Inflammatory macrophage (primary cell): ENCODE measurements at regions not wholly inside any gene's neighbourhood (a gene's known extent, or its start where the extent isn't known, plus 50 kb on each side); places are given as distances from the start of the nearest gene placed in this dataset.
A peak's percentile ranks its signal among the peaks of the same experiment; 100 is the strongest.

Experiments used
- DNase-seq, 2 donors: peaks; one replicate each; pipeline ENCODE4 v3.0.0-alpha.2; 2020 to 2022

- no peak for DNase-seq
Observed at GRCh38 chr2:21519821-21520220, 396.1 kb downstream of the TDRD15 start.

- DNase-seq = no peak
Observed at GRCh38 chr2:21535826-21536225, 412.1 kb downstream of the TDRD15 start.

- DNase-seq = no peak
Observed at GRCh38 chr2:21539685-21540084, 415.9 kb downstream of the TDRD15 start.

GRCh38 chr2:21543630-21544029, 419.9 kb downstream of the TDRD15 start:
- DNase-seq = no peak

GRCh38 chr2:21544392-21544791, 420.6 kb downstream of the TDRD15 start:
- no peak for DNase-seq

- DNase-seq = peak; percentile 2 to 61
Observed at GRCh38 chr2:21552981-21553380, 429.2 kb downstream of the TDRD15 start.

GRCh38 chr2:21559351-21559750, 435.6 kb downstream of the TDRD15 start:
- no peak for DNase-seq

- no peak for DNase-seq
Observed at GRCh38 chr2:21561965-21562364, 438.2 kb downstream of the TDRD15 start.

- no peak for DNase-seq
Observed at GRCh38 chr2:21567395-21567794, 443.6 kb downstream of the TDRD15 start.

DNA sequence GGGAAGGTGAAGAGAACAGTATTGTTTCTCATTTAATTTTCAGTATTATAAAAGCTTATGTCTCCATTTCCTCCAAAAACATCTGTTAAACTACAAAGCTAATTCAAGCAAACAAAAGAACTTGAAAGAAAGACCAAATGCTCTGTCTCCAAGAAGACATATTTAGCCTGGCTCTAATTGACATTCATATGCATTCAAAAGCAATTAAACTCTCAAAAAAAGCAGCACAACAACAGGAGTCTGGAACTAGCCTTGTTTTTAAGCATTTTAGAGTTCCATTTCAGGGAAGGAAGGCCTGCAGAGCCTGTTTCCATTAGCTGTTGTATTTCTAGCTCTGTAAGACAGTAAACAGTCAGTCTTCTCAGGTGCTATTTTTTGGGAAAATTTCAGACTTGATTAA, 447.9 kb downstream of the TDRD15 start:
- DNase-seq = no peak

DNA sequence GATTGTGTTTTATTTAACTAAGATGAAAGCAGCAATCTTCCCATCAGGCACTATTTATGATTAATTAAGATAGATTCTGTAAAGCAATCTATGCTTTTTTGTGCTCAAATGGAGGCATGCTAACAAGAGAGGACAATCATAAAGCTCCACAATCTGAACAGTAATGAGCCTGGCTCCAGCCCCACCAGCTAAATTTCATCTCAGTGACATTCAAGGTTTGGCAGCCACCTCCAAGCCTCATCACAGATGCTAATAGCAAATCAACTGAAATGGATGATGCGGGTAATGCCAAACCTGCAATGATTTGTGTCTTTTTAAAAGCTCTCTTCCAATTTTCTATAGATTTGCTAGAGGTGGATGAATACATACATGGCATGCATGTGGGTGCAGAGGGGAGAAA, 456.6 kb downstream of the TDRD15 start:
- no peak for DNase-seq

GRCh38 chr2:21585881-21586280, 462.1 kb downstream of the TDRD15 start:
- no peak for DNase-seq

DNA sequence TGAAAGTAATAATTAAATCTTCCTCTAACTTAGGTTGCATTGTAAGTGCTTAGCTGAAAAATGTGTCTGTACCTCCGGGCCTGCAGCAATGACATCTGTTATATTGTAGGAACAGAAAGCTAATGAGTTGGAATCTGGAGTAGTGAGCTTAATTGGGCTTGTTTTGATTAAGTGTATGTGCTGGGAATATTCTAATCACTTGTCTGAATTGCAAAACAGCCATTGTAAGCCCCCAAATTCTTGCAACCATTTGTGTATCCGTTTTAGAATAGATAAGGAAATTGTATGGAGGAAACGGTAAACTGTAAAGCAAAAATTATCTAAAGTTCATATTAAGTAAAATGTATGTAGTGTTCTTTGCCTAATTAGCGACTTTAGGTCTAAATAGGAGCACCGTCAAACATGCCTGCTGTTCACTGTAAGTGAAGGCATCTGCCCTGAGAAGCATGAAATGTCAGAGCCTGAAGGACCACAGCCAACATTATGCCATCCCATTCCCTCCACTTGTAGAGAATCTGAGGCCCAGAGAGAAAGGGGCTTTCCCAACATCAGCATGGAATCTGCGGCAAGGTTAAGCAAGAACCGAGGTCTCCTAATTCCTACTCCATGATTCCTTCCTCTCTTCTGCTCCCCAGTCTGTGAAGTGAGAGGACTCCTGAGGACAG, 466.4 kb downstream of the TDRD15 start:
- DNase-seq = no peak

GRCh38 chr2:21591926-21592325, 468.2 kb downstream of the TDRD15 start:
- DNase-seq = no peak

GRCh38 chr2:21599417-21599816, 475.6 kb downstream of the TDRD15 start:
- no peak for DNase-seq

DNA sequence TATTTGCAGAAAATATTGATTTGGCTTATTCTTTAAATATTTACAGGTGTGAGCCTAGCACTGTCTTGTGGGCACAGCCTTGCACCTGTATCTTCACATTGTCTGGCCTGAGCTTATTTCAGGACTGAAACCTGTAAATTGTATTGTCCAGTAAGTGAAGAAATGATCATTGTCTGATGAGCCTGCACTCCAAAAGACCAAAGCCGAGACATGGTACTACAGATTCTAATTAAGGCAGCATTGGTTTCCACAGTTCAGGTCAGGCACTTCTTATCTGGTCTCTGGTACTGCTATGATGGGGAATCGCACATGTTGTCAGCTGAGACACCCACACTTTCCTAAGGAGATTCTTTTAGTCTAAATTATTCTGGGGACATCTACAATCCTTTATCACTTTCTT, 479.0 kb downstream of the TDRD15 start:
- no peak for DNase-seq

DNA sequence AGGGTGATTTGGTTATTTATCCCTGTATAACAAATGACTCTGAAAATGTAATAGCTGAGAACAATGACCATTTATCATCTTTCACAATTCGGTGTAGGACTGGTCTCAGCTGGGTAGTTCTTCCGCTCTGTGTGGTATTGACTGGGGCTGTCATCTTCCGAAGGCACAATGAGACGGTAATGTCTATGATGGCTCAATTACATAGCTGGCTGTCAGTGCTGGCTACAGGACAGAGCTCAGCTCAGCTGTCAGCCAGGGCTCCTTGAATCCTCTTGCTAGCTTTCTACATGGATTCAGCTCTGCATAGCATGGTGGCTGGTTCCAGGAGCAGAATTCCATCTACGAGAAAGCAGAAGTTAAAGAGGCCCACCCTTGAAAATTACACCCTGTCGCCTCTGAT, 483.8 kb downstream of the TDRD15 start:
- no peak for DNase-seq

DNA sequence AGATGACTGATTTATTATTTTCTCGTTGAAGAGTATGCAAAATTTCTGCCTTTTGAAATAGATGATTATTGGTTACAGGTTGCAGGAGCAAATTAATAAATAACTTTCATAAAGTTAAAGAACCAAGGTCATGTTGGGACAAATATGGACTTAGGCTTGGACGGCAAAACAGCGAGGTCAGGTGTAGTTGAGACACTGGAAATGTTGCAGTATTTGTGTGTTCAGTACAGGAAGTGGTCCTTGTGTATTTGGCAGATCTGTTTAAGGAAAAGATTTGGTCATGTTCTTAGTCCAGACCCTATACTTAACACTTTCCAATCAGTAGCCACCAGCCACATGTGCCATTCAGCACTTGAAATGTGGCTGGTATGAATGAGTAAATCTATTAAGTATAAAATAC, 486.5 kb downstream of the TDRD15 start:
- DNase-seq = no peak

DNA sequence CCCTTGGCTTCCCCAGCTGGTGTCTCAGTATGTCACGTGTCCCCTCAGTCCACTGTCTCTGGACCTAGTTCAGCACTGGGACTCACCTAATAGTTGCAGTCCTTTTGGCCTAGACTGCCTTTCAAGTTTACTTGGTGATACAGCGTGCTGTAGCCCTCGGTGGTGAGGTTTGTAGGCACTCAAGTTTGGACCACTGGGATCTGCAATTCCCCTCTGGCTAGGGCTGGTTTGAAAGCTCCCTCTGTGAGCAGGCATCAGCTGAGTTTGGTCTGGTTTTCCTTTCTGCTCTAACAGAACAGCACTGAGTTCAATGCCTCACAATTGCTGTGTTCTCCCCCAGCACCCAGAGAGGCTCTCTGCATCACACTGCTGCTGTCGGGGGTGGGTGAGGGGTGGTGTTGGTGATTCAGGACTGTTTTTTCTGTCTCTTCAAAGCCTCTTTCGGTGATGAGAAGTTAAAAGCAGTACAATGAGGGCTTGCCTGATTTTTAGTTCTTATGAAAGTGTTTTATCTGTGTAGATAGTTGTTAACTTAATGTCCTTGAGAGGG, 494.2 kb downstream of the TDRD15 start:
- DNase-seq = no peak

GRCh38 chr2:21620771-21621170, 497.0 kb downstream of the TDRD15 start:
- DNase-seq = no peak

GRCh38 chr2:21627938-21628337, 504.2 kb downstream of the TDRD15 start:
- no peak for DNase-seq

DNA sequence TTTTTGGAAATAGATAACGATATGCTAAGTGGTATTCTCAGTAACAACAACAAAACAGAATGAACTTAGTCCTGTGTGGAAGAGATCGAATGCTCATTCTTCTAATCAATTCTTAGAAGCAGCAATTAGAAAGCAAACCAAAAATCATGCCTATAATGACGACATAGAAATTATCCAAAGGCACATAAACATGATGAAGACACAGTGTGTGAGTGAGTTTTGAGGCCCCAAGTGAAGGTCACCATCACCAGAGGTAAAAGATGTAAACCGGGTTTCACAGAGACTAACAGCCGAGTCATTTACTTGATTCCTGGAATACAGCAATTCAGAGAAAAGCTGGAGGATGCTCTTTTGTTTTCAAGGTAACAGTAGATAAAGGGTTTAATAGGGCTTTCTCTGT, 509.2 kb downstream of the TDRD15 start:
- no peak for DNase-seq

GRCh38 chr2:21633466-21633865, 509.7 kb downstream of the TDRD15 start:
- no peak for DNase-seq

DNA sequence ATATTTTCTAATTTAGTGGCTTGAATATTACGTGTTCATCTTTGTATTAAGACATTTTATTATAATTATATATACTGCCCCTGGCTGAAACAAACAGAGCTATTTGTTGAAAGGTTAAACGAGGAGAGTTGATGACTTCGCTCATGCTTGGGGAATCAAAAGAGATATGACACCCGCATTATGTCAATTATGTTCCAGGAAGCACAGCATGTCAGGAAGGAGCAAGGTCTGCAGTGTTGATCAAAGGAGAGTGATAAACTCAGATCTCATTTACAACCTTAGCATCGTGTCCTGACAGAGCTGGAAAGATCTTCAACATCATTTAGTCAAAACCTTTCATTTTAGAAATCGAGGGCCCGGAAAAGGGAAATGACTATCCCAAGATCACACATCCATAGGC, 510.1 kb downstream of the TDRD15 start:
- DNase-seq = no peak

DNA sequence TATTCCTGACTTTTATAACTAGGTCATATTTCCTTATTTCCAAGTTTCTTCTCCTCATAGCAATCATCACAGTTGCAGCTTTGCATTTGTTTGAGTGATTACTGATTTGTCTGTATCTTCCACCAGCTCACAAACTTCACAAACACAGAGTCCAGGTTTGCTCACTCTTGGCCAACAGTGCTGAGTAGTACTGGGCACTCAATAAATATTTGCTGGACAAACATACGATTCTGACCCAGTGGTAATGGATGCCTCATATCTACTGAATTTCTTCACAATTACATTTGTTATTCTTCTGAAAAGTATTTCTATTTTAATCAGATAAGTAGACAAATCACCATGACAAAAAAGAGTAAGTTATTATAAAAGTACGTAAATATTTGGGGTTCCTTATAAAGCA, 516.3 kb downstream of the TDRD15 start:
- DNase-seq = no peak
